ENCODE measurements at regions not wholly inside any gene's neighbourhood (a gene's known extent, or its start where the extent isn't known, plus 50 kb on each side); places are given as distances from the start of the nearest gene placed in this dataset.

DNA sequence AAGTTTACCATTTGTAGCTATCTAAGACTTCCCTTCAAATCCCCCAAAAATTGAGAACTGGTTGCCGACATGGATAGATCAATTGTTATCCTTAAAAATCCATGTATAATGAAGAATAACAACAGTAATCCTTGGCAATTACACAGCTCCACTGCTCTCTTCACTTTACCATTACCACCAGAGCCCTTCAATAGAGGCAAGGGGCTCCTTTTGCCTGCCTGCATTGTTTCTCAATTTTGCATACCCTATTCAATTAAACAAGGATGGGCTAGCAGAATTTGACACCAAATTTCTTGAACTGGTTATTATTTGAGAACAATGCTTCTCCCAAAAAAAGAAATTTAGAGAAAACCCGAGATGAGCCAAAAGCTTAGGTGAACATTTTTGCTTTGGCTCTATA lies 387.8 kb upstream of the PKN2 start:
- Mint-ChIP-seq H3K4me3 (no peak overlapping the region), H3K27ac (no peak overlapping the region), H3K27me3 (ENCODE audit: low read depth, poor library complexity) (no peaks in the 10 kb centered on the region), H3K4me1 (peaks cover 5% of the 10 kb centered on the region), H3K36me3 (ENCODE audit: low read depth) (no peaks in the 10 kb centered on the region), H3K9me3 (no peaks in the 10 kb centered on the region)
- no peak for DNase-seq
- TF ChIP-seq, protein P1, sequence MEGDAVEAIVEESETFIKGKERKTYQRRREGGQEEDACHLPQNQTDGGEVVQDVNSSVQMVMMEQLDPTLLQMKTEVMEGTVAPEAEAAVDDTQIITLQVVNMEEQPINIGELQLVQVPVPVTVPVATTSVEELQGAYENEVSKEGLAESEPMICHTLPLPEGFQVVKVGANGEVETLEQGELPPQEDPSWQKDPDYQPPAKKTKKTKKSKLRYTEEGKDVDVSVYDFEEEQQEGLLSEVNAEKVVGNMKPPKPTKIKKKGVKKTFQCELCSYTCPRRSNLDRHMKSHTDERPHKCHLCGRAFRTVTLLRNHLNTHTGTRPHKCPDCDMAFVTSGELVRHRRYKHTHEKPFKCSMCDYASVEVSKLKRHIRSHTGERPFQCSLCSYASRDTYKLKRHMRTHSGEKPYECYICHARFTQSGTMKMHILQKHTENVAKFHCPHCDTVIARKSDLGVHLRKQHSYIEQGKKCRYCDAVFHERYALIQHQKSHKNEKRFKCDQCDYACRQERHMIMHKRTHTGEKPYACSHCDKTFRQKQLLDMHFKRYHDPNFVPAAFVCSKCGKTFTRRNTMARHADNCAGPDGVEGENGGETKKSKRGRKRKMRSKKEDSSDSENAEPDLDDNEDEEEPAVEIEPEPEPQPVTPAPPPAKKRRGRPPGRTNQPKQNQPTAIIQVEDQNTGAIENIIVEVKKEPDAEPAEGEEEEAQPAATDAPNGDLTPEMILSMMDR (IDR thresholded peaks at IDR 0.05) = no peak

DNA sequence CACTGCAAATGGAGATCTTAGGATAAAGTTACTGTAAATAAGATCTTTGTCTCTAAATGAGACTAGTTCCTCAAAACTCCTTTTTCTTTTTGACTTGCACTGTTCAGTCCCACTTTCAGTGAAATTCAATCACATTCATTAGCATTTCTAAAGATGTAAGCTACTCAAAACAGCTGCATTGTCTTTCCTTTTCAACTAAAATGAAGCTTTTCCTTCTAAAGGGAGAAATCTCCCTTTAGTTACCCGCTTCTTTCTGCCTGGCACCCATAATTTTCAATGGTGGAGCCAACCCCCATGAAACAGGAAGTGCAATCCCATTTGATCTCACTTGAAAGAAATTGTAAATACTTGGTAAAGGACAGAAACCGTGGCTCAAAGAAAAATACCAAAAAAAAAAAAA lies 387.4 kb upstream of the PKN2 start:
- Mint-ChIP-seq H3K4me3 (no peak overlapping the region), H3K27ac (no peak overlapping the region), H3K27me3 (ENCODE audit: low read depth, poor library complexity) (no peaks in the 10 kb centered on the region), H3K36me3 (ENCODE audit: low read depth) (no peaks in the 10 kb centered on the region), H3K4me1 (peaks cover 5% of the 10 kb centered on the region), H3K9me3 (no peaks in the 10 kb centered on the region)
- no peak for DNase-seq
- TF ChIP-seq, protein P1 (IDR thresholded peaks at IDR 0.05) = no peak

DNA sequence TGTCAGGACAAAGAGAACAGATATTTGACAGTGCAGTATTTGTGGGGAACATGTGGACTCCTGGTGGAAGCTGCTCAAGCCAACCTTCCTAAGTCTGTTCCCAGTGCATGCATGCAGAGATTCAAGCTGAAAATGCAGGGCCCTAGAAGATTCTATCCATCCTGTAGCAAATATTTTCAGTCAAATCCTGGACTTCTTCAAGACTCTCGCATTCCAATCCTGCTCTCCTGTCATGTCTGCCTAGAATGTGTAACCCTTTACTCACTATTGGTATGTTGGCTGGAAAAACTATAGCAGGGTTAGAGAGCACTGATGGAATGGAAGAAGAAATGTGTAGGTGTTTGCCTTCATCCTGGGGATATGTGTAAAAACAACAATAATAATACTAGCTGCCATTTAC lies 385.6 kb upstream of the PKN2 start:
- Mint-ChIP-seq H3K36me3 (ENCODE audit: low read depth) (no peaks in the 10 kb centered on the region), H3K9me3 (no peaks in the 10 kb centered on the region), H3K27ac (no peak overlapping the region), H3K4me1 (peaks cover 11% of the 10 kb centered on the region), H3K4me3 (no peak overlapping the region), H3K27me3 (ENCODE audit: low read depth, poor library complexity) (no peaks in the 10 kb centered on the region)
- no peak for DNase-seq
- TF ChIP-seq, protein P1 (IDR thresholded peaks at IDR 0.05) = no peak

DNA sequence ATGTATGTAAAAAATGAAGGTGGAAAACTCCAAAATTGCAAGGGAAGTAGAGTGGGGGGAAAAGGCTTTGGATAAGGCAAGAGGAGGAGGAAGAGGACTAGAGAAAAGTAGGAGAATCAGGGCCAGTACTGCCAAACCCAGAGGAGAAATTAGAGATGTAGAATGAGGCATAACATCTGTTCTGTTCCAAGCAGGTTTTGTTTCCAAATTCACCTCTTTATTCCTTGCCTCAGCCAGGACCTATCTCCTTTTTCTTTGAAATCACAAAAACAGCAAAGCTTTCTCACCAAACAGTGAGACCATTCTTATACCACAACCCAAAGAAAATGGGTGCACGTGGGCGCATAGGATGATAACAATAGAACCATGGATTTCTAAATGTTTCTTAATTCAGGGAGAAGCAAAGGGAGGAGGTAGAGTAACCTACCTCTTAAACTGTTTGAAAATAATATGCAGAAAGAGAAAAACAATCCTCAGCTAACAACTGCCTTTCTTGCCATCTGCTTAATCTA lies 383.3 kb upstream of the PKN2 start:
- TF ChIP-seq, protein P1 (IDR thresholded peaks at IDR 0.05) = no peak
- no peaks in the 10 kb centered on the region for H3K27me3 Mint-ChIP-seq (ENCODE audit: low read depth, poor library complexity)
- no peak for DNase-seq
- H3K4me1 Mint-ChIP-seq = peaks cover 11% of the 10 kb centered on the region
- H3K27ac Mint-ChIP-seq = no peak overlapping the region
- H3K9me3 Mint-ChIP-seq = no peaks in the 10 kb centered on the region
- no peaks in the 10 kb centered on the region for H3K36me3 Mint-ChIP-seq (ENCODE audit: low read depth)
- no peak overlapping the region for H3K4me3 Mint-ChIP-seq

DNA sequence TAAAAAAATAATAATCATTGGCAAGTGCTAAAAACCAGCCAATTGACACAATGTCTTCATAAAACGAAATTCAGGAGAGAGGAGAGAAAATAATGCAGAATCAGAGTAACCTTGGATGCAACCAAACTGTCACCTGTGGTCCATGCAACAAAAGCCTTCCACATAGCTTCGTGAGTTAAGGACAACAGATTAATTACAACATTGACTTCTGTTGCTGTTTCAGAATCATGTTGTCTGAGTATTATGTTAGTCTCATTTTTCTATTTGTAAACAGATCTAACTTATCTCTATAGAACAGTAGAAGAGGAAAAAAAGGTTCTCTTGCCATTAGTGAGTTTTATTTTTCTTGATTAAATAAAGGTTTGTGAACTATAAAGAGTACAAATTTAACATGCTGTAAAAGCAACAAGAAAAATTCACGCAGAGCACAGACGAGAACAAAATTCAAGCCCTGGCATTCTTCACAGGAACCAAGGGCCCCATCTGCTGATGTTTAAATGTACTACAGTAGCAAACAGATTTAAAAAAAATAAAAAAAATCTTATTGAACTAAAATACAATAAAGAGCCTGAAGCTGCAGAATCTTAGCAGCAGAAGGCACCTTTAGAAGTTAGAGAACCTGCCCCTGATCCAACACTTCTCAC lies 381.1 kb upstream of the PKN2 start:
- peak; percentile 8 for DNase-seq
- H3K4me3 Mint-ChIP-seq = no peak overlapping the region
- H3K4me1 Mint-ChIP-seq = peaks cover 6% of the 10 kb centered on the region
- H3K9me3 Mint-ChIP-seq = no peaks in the 10 kb centered on the region
- H3K36me3 Mint-ChIP-seq (ENCODE audit: low read depth) = no peaks in the 10 kb centered on the region
- H3K27ac Mint-ChIP-seq = no peak overlapping the region
- H3K27me3 Mint-ChIP-seq (ENCODE audit: low read depth, poor library complexity) = no peaks in the 10 kb centered on the region
- TF ChIP-seq, protein P1 (IDR thresholded peaks at IDR 0.05) = peak; percentile 47

DNA sequence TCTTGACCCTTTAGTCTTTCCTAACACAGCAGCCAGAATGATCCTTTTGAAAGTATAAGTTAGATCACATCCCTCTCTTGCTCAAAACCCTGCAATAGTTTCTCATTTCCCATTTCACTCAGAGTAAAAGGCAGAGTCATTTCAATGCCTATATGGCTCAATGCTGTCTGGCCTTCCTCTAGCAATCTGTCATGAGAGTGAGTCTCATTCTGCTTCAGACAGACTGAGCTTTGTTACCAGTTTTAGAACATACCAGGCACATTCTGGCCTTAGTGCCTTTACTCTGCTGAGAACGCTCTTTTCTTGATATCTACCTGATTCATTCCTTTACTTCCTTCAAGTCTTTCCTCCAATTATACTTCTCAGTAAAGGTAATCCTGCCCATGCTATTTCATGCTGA lies 372.8 kb upstream of the PKN2 start:
- DNase-seq = no peak
- Mint-ChIP-seq H3K27ac (no peak overlapping the region), H3K4me1 (no peaks in the 10 kb centered on the region), H3K4me3 (no peak overlapping the region), H3K27me3 (ENCODE audit: low read depth, poor library complexity) (peaks cover 3% of the 10 kb centered on the region), H3K36me3 (ENCODE audit: low read depth) (no peaks in the 10 kb centered on the region), H3K9me3 (peaks cover 16% of the 10 kb centered on the region)
- TF ChIP-seq, protein P1 (IDR thresholded peaks at IDR 0.05) = no peak
